Endothelial cell of umbilical vein (primary cell): ENCODE measurements at regions not wholly inside any gene's neighbourhood (a gene's known extent, or its start where the extent isn't known, plus 50 kb on each side); places are given as distances from the start of the nearest gene placed in this dataset.

Experiments used
- BruUV-seq: library from RNA; stranded (reverse); fragments of 400-500 nt; replicated peaks from 2 replicates; lab custom pipeline; 2021; lab: Mats Ljungman, UMichigan
- CTCF ChIA-PET: fragments of 300-600, 350-600 bp; sonication (Branson Sonifier 250); formaldehyde crosslinking; loops from one replicate; lab custom pipeline; 2021; ENCODE audit warnings: antibody characterized with exemption, inconsistent platforms; lab: Charles Lee
- POLR2A ChIA-PET: fragments of 300-600, 350-600 bp; sonication (Branson Sonifier 250); formaldehyde crosslinking; loops from one replicate; lab custom pipeline; 2021; ENCODE audit warnings: antibody characterized with exemption, inconsistent platforms; lab: Charles Lee
- DNase-seq: peaks from one replicate; pipeline ENCODE4 v3.0.0-alpha.2; 2011; ENCODE audit warnings: low read depth, low spot score
- FAIRE-seq: peaks from 2 replicates; lab custom pipeline; 2011; peaks lifted over from hg19 to GRCh38; lab: Jason Lieb, UNC
- H2AFZ ChIP-seq: 2 replicates; pipeline ENCODE4 v1.6.0; 2012; ENCODE audit warnings: low read depth, low read length, control low read depth, inconsistent platforms
- H3K27ac ChIP-seq: 2 replicates; pipeline ENCODE4 v1.5.1; 2011; ENCODE audit warnings: low read depth, mild to moderate bottlenecking, control low read depth, low read length, moderate library complexity; ENCODE audit not compliant: insufficient read depth
- H3K27me3 ChIP-seq, 2 experiments: 2 replicates each; pipeline versions ENCODE4 v1.6.0 to v1.6.1; 2011; ENCODE audit warnings: low read length in 2 of 2, mixed read lengths in 1 of 2; ENCODE audit not compliant: control insufficient read depth in 2 of 2, insufficient read depth in 2 of 2
- H3K36me3 ChIP-seq, 2 experiments: 2 replicates in 1 of 2; 3 replicates in 1 of 2; pipeline ENCODE4 v1.5.1; 2011; ENCODE audit warnings: low read length in 2 of 2, mild to moderate bottlenecking in 1 of 2, moderate library complexity in 1 of 2; ENCODE audit not compliant: control insufficient read depth in 2 of 2, insufficient read depth in 2 of 2; ENCODE audit errors: extremely low read depth in 1 of 2
- H3K4me1 ChIP-seq: 3 replicates; pipeline ENCODE4 v1.5.1; 2011; ENCODE audit warnings: mild to moderate bottlenecking, low read length; ENCODE audit not compliant: control insufficient read depth, insufficient read depth; ENCODE audit errors: extremely low read depth
- H3K4me2 ChIP-seq: 2 replicates; pipeline ENCODE4 v1.6.1; 2011; ENCODE audit warnings: low read length, control low read depth, mixed read lengths; ENCODE audit not compliant: insufficient read depth
- H3K4me3 ChIP-seq, 3 experiments: fragments of 200-600 bp in 1 of 3; sonication (generic), shearing (Covaris generic) in 1 of 3; replicated peaks in 1 of 3; 2 replicates each; pipeline ENCODE4 v1.5.1; 2011 to 2016; ENCODE audit warnings: control low read depth in 3 of 3, low read length in 3 of 3, mild to moderate bottlenecking in 2 of 3, inconsistent platforms in 1 of 3, low read depth in 1 of 3, moderate library complexity in 1 of 3; ENCODE audit not compliant: insufficient read depth in 1 of 3
- H3K79me2 ChIP-seq: 2 replicates; pipeline ENCODE4 v1.6.0; 2012; ENCODE audit warnings: low read length, inconsistent platforms; ENCODE audit not compliant: control insufficient read depth, insufficient read depth
- H3K9ac ChIP-seq: replicated peaks from 2 replicates; pipeline ENCODE3; 2011; ENCODE audit warnings: low read length, control low read depth; ENCODE audit not compliant: insufficient read depth; ENCODE audit errors: extremely low read depth
- H3K9me1 ChIP-seq: replicated peaks from 3 replicates; pipeline ENCODE4 v1.6.0; 2011; ENCODE audit warnings: mild to moderate bottlenecking, low read length; ENCODE audit not compliant: control insufficient read depth, insufficient read depth; ENCODE audit errors: extremely low read depth
- H3K9me3 ChIP-seq: replicated peaks from 2 replicates; pipeline ENCODE4 v1.5.1; 2012; ENCODE audit warnings: low read length, inconsistent platforms; ENCODE audit not compliant: control insufficient read depth, insufficient read depth
- H4K20me1 ChIP-seq: replicated peaks from 2 replicates; pipeline ENCODE3; 2011; ENCODE audit warnings: mild to moderate bottlenecking, low read length; ENCODE audit not compliant: control insufficient read depth, insufficient read depth; ENCODE audit errors: extremely low read depth
- EZH2 ChIP-seq: IDR thresholded peaks from 2 replicates; pipeline ENCODE4 v1.6.1; 2012; ENCODE audit warnings: borderline replicate concordance, low read depth, mild to moderate bottlenecking, moderate library complexity, low read length, inconsistent platforms; ENCODE audit not compliant: severe bottlenecking
- FOS ChIP-seq: IDR thresholded peaks from 2 replicates; pipeline ENCODE4 v1.6.1; 2011; ENCODE audit warnings: mild to moderate bottlenecking, low read length, moderate library complexity, borderline replicate concordance; ENCODE audit not compliant: insufficient read depth
- GATA2 ChIP-seq: IDR thresholded peaks from 2 replicates; pipeline ENCODE4 v1.7.0; 2011; ENCODE audit warnings: low read depth, mild to moderate bottlenecking, moderate library complexity, mixed read lengths, low read length; ENCODE audit not compliant: insufficient read length, insufficient read depth
- JUN ChIP-seq: IDR thresholded peaks from 2 replicates; pipeline ENCODE4 v1.6.1; 2011; ENCODE audit warnings: borderline replicate concordance, low read depth; ENCODE audit not compliant: insufficient read length, insufficient read depth
- MYC ChIP-seq: IDR thresholded peaks from one replicate; pipeline ENCODE4 v1.6.1; 2011; ENCODE audit warnings: mild to moderate bottlenecking, low read depth, low read length
- POLR2A ChIP-seq: IDR thresholded peaks from 2 replicates; pipeline ENCODE4 v1.6.1; 2012; ENCODE audit warnings: low read depth, mild to moderate bottlenecking, control low read depth, low read length
- POLR2AphosphoS5 ChIP-seq: IDR thresholded peaks from 2 replicates; pipeline ENCODE4 v1.6.1; 2012; ENCODE audit warnings: low read depth, mild to moderate bottlenecking, control low read depth, low read length, moderate library complexity; ENCODE audit not compliant: insufficient read depth
- dilution Hi-C: fragments of 300-500 bp; cut with MboI; formaldehyde crosslinking; loops from one replicate; pipeline ENCODE4 v1.15.0; 2019; ENCODE audit warnings: low sequenced_read_pairs; ENCODE audit not compliant: extremely low pct_ligation_motif_present
- intact Hi-C: fragments of 100-400 bp; cut with micrococcal nuclease; formaldehyde crosslinking; loops from one replicate; pipeline ENCODE4 v1.10.0; 2022
- TF ChIP-seq, protein P1 (sequence below), 2 donors: IDR thresholded peaks; 1 replicate in 1 of 2; 2 replicates in 1 of 2; pipeline ENCODE4 v1.5.1; 2011; ENCODE audit warnings: low read length in 2 of 2, mild to moderate bottlenecking in 2 of 2, moderate library complexity in 2 of 2, control low read depth in 1 of 2, inconsistent platforms in 1 of 2, low read depth in 1 of 2; ENCODE audit not compliant: insufficient read depth in 1 of 2; ENCODE audit errors: extremely low read depth in 1 of 2
- TF ChIP-seq, protein P2 (sequence below): IDR thresholded peaks from 2 replicates; pipeline ENCODE4 v1.6.1; 2011; ENCODE audit not compliant: insufficient read depth, insufficient read length

DNA sequence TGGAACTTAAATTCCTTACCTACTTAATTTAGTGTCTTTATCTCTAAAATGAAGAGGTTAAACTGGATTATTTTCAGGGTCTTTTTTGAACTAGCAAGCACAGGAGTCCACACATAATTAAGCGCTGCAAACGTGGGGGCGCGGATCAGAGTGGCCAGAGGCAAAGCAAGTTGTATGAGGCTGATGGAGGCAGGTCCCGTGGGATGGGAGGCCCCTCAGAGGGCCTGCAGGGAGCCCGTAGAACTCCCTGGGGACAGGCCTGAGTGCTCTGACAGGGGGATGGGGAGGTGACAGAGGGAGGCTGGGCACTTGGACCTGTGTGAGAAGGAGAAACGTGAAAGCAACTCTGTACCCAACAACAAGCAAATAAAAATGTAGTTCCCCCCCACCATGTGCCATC, 177.8 kb downstream of the ACKR3 start:
- Histone ChIP-seq H3K36me3 (no peaks in the 10 kb centered on the region), H3K4me3 (no peak overlapping the region), H2AFZ (no peak overlapping the region), H3K9me1 (no peaks in the 10 kb centered on the region), H4K20me1 (no peaks in the 10 kb centered on the region), H3K27me3 (no peaks in the 10 kb centered on the region), H3K9me3 (no peaks in the 10 kb centered on the region), H3K79me2 (no peaks in the 10 kb centered on the region), H3K4me2 (no peak overlapping the region), H3K4me1 (peaks cover 15% of the 10 kb centered on the region), H3K9ac (no peak overlapping the region), H3K27ac (no peak overlapping the region)
- dilution Hi-C loops (no loop called here), intact Hi-C loops (loop anchor here (5.0 kb wide), 1 partner anchor 140 kb away; no protein-coding TSS in a partner anchor)
- CTCF ChIA-PET = no interaction called here
- POLR2A ChIA-PET = no interaction called here
- no peak for DNase-seq
- no peak for FAIRE-seq
- TF ChIP-seq EZH2 = no peak
- TF ChIP-seq, protein P1, sequence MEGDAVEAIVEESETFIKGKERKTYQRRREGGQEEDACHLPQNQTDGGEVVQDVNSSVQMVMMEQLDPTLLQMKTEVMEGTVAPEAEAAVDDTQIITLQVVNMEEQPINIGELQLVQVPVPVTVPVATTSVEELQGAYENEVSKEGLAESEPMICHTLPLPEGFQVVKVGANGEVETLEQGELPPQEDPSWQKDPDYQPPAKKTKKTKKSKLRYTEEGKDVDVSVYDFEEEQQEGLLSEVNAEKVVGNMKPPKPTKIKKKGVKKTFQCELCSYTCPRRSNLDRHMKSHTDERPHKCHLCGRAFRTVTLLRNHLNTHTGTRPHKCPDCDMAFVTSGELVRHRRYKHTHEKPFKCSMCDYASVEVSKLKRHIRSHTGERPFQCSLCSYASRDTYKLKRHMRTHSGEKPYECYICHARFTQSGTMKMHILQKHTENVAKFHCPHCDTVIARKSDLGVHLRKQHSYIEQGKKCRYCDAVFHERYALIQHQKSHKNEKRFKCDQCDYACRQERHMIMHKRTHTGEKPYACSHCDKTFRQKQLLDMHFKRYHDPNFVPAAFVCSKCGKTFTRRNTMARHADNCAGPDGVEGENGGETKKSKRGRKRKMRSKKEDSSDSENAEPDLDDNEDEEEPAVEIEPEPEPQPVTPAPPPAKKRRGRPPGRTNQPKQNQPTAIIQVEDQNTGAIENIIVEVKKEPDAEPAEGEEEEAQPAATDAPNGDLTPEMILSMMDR (IDR thresholded peaks at IDR 0.05; ENCODE audit: extremely low read depth in 1 of 2, insufficient read depth in 1 of 2, low read depth in 1 of 2, low read length in 2 of 2) = no peak
- TF ChIP-seq JUN = no peak
- TF ChIP-seq, protein P2, sequence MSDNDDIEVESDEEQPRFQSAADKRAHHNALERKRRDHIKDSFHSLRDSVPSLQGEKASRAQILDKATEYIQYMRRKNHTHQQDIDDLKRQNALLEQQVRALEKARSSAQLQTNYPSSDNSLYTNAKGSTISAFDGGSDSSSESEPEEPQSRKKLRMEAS = no peak
- TF ChIP-seq POLR2A = no peak
- no peak for TF ChIP-seq POLR2AphosphoS5
- no peak for TF ChIP-seq MYC
- TF ChIP-seq FOS = no peak
- no peak for TF ChIP-seq GATA2
- BruUV-seq = no TSS peak
